H1 (cell line): ENCODE measurements at regions not wholly inside any gene's neighbourhood (a gene's known extent, or its start where the extent isn't known, plus 50 kb on each side); places are given as distances from the start of the nearest gene placed in this dataset.

ENCODE experiments used
- CTCF ChIA-PET: fragments of 300-600 bp; sonication (Branson Sonifier 250); formaldehyde crosslinking; loops from one replicate; lab custom pipeline; 2021; ENCODE audit not compliant: partially characterized antibody; lab: Charles Lee
- POLR2A ChIA-PET: fragments of 300-600 bp; sonication (Branson Sonifier 250); formaldehyde crosslinking; loops from one replicate; lab custom pipeline; 2021; ENCODE audit warnings: inconsistent platforms; ENCODE audit not compliant: partially characterized antibody; lab: Charles Lee
- DNase-seq, 2 experiments: peaks; one replicate each; pipeline versions ENCODE4 v3.0.0 to v3.0.0-alpha.2; 2010 to 2022; ENCODE audit warnings: low spot score in 2 of 2, low read depth in 1 of 2, mixed read lengths in 1 of 2
- FAIRE-seq: peaks from 2 replicates; lab custom pipeline; 2011; peaks lifted over from hg19 to GRCh38; lab: Jason Lieb, UNC
- H2AFZ ChIP-seq: 2 replicates; pipeline ENCODE4 v1.8.1; 2012; ENCODE audit warnings: low read length, inconsistent platforms
- H2AK5ac ChIP-seq: 2 replicates; pipeline ENCODE4 v1.6.1; 2013; ENCODE audit warnings: low read depth, low read length
- H2BK120ac ChIP-seq: replicated peaks from 2 replicates; pipeline ENCODE3; 2013; ENCODE audit warnings: low read depth, low read length, inconsistent platforms
- H2BK12ac ChIP-seq: 2 replicates; pipeline ENCODE4 v1.6.1; 2013; ENCODE audit warnings: low read depth, low read length
- H2BK15ac ChIP-seq: 2 replicates; pipeline ENCODE4 v1.6.1; 2013; ENCODE audit warnings: low read length
- H2BK20ac ChIP-seq: 2 replicates; pipeline ENCODE4 v1.6.1; 2013; ENCODE audit warnings: low read length
- H2BK5ac ChIP-seq: 2 replicates; pipeline ENCODE4 v1.6.1; 2013; ENCODE audit warnings: low read depth, low read length
- H3K14ac ChIP-seq: 2 replicates; pipeline ENCODE4 v1.6.1; 2013; ENCODE audit warnings: inconsistent platforms; ENCODE audit not compliant: insufficient read length
- H3K18ac ChIP-seq: 2 replicates; pipeline ENCODE4 v1.6.1; 2013; ENCODE audit warnings: low read length; ENCODE audit errors: extremely low read depth
- H3K23ac ChIP-seq: 2 replicates; pipeline ENCODE4 v1.6.1; 2013; ENCODE audit warnings: inconsistent platforms; ENCODE audit not compliant: insufficient read length
- H3K23me2 ChIP-seq: 2 replicates; pipeline ENCODE4 v1.6.1; 2013; ENCODE audit warnings: low read depth, low read length
- H3K27ac ChIP-seq: 2 replicates; pipeline ENCODE4 v1.6.1; 2011; ENCODE audit warnings: low read depth, low read length, inconsistent platforms
- H3K27me3 ChIP-seq, 4 experiments: replicated peaks in 1 of 4; 1 replicate in 1 of 4; 2 replicates in 3 of 4; pipeline versions ENCODE4 v1.6.1 to v1.8.1; 2011 to 2013; ENCODE audit warnings: low read length in 3 of 4, mild to moderate bottlenecking in 3 of 4, inconsistent platforms in 2 of 4, mixed read lengths in 2 of 4, moderate library complexity in 1 of 4; ENCODE audit not compliant: control insufficient read depth in 3 of 4, insufficient read depth in 3 of 4; ENCODE audit errors: extremely low read depth in 1 of 4
- H3K36me3 ChIP-seq, 4 experiments: 2 replicates each; pipeline versions ENCODE4 v1.6.1 to v1.8.1; 2011 to 2013; ENCODE audit warnings: mild to moderate bottlenecking in 4 of 4, low read length in 3 of 4, moderate library complexity in 2 of 4, control low read depth in 1 of 4, inconsistent platforms in 1 of 4; ENCODE audit not compliant: insufficient read depth in 4 of 4, control insufficient read depth in 2 of 4
- H3K4ac ChIP-seq: replicated peaks from 2 replicates; pipeline ENCODE3; 2013; ENCODE audit warnings: low read length, low read depth, mixed read lengths, inconsistent platforms; ENCODE audit not compliant: insufficient read length
- H3K4me1 ChIP-seq, 4 experiments: replicated peaks in 1 of 4; 1 replicate in 1 of 4; 2 replicates in 3 of 4; pipeline versions ENCODE4 v1.6.1 to v1.8.1; 2011 to 2013; ENCODE audit warnings: low read length in 3 of 4, inconsistent platforms in 2 of 4, mixed read lengths in 1 of 4; ENCODE audit not compliant: insufficient read depth in 4 of 4, control insufficient read depth in 3 of 4
- H3K4me2 ChIP-seq, 2 experiments: 2 replicates each; pipeline versions ENCODE4 v1.6.1 to v1.8.1; 2011 to 2013; ENCODE audit warnings: low read depth in 2 of 2, low read length in 2 of 2, control low read depth in 1 of 2, inconsistent platforms in 1 of 2, mild to moderate bottlenecking in 1 of 2; ENCODE audit not compliant: insufficient read depth in 1 of 2
- H3K4me3 ChIP-seq, 4 experiments: fragments of 200-600, 300-600 bp in 1 of 4; sonication (generic), shearing (Covaris generic), sonication (Bioruptor Twin) in 1 of 4; 2 replicates each; pipeline versions ENCODE4 v1.5.1 to v1.8.1; 2011 to 2016; ENCODE audit warnings: low read length in 4 of 4, low read depth in 3 of 4, control low read depth in 2 of 4, inconsistent platforms in 2 of 4, mild to moderate bottlenecking in 2 of 4, mixed read lengths in 1 of 4, moderate library complexity in 1 of 4; ENCODE audit not compliant: insufficient read depth in 2 of 4; ENCODE audit errors: extremely low read depth in 1 of 4
- H3K56ac ChIP-seq: replicated peaks from 2 replicates; pipeline ENCODE3; 2013; ENCODE audit warnings: low read depth, mild to moderate bottlenecking, mixed read lengths, low read length, inconsistent platforms; ENCODE audit not compliant: insufficient read length
- H3K79me1 ChIP-seq: 2 replicates; pipeline ENCODE4 v1.6.1; 2013; ENCODE audit warnings: low read depth, low read length, control low read depth
- H3K79me2 ChIP-seq, 2 experiments: 2 replicates each; pipeline versions ENCODE4 v1.6.1 to v1.8.1; 2012 to 2013; ENCODE audit warnings: low read length in 2 of 2, mild to moderate bottlenecking in 2 of 2, inconsistent platforms in 1 of 2; ENCODE audit not compliant: insufficient read depth in 2 of 2, control insufficient read depth in 1 of 2
- H3K9ac ChIP-seq, 4 experiments: replicated peaks in 1 of 4; 1 replicate in 1 of 4; 2 replicates in 3 of 4; pipeline versions ENCODE4 v1.6.1 to v1.8.1; 2011 to 2013; ENCODE audit warnings: low read depth in 3 of 4, low read length in 3 of 4, control low read depth in 2 of 4, mild to moderate bottlenecking in 2 of 4, moderate library complexity in 2 of 4, inconsistent platforms in 1 of 4; ENCODE audit errors: extremely low read depth in 1 of 4
- H3K9me3 ChIP-seq, 2 experiments: 2 replicates each; pipeline versions ENCODE4 v1.6.1 to v1.8.1; 2012 to 2013; ENCODE audit warnings: mild to moderate bottlenecking in 2 of 2, moderate library complexity in 2 of 2, control low read depth in 1 of 2, inconsistent platforms in 1 of 2, low read depth in 1 of 2, low read length in 1 of 2, mixed read lengths in 1 of 2; ENCODE audit not compliant: insufficient read depth in 2 of 2
- H4K20me1 ChIP-seq, 2 experiments: replicated peaks in 1 of 2; 2 replicates each; pipeline versions ENCODE3 to v1.8.1; 2011 to 2013; ENCODE audit warnings: inconsistent platforms in 2 of 2, low read length in 2 of 2, mild to moderate bottlenecking in 1 of 2; ENCODE audit not compliant: insufficient read depth in 2 of 2, control insufficient read depth in 1 of 2
- H4K5ac ChIP-seq: 2 replicates; pipeline ENCODE4 v1.6.1; 2013; ENCODE audit warnings: low read length, low read depth, mixed read lengths, inconsistent platforms; ENCODE audit not compliant: insufficient read length
- H4K8ac ChIP-seq: 2 replicates; pipeline ENCODE4 v1.8.0; 2013; ENCODE audit warnings: mild to moderate bottlenecking, moderate library complexity, low read length, inconsistent platforms; ENCODE audit not compliant: insufficient read depth; ENCODE audit errors: extremely low read depth
- H4K91ac ChIP-seq: replicated peaks from 2 replicates; pipeline ENCODE3; 2013; ENCODE audit warnings: low read length, mixed read lengths, inconsistent platforms; ENCODE audit not compliant: insufficient read length
- BCL11A ChIP-seq, 2 experiments: IDR thresholded peaks; one replicate each; pipeline ENCODE4 v1.6.1; 2011; ENCODE audit warnings: low read depth in 2 of 2, low read length in 2 of 2, mild to moderate bottlenecking in 2 of 2
- CBX8 ChIP-seq: fragments of 300-800, 300-1000 bp; sonication (generic); IDR thresholded peaks from 2 replicates; pipeline ENCODE4 v1.7.1; 2016; ENCODE audit warnings: low read depth, low read length, borderline replicate concordance
- CHD1 ChIP-seq: IDR thresholded peaks from 2 replicates; pipeline ENCODE4 v1.6.1; 2012; ENCODE audit warnings: low read depth, low read length, improper control_type of control experiment
- CREB1 ChIP-seq: IDR thresholded peaks from 2 replicates; pipeline ENCODE4 v1.6.1; 2012; ENCODE audit warnings: inconsistent platforms
- CTBP2 ChIP-seq: IDR thresholded peaks from 2 replicates; pipeline ENCODE4 v1.7.0; 2011; ENCODE audit warnings: borderline replicate concordance, mild to moderate bottlenecking, moderate library complexity, mixed read lengths, low read length; ENCODE audit not compliant: insufficient read depth, insufficient read length
- EP300 ChIP-seq, 2 experiments: IDR thresholded peaks; 1 replicate in 1 of 2; 2 replicates in 1 of 2; pipeline ENCODE4 v1.6.1; 2011 to 2012; ENCODE audit warnings: low read depth in 2 of 2, low read length in 2 of 2, mild to moderate bottlenecking in 2 of 2, borderline replicate concordance in 1 of 2, inconsistent platforms in 1 of 2, moderate library complexity in 1 of 2
- KDM1A ChIP-seq: fragments of 200-600, 300-600 bp; sonication (generic); IDR thresholded peaks from 2 replicates; pipeline ENCODE4 v1.7.1; 2016; ENCODE audit warnings: mild to moderate bottlenecking, low read length, borderline replicate concordance
- KDM5A ChIP-seq: fragments of 200-600 bp; IDR thresholded peaks from 2 replicates; pipeline ENCODE4 v1.7.1; 2012; ENCODE audit warnings: mild to moderate bottlenecking, low read length, inconsistent platforms, mixed read lengths
- RAD21 ChIP-seq, 2 experiments: IDR thresholded peaks in 1 of 2; conservative IDR thresholded peaks in 1 of 2; 2 replicates each; pipeline ENCODE4 v1.6.1; 2011; ENCODE audit warnings: low read depth in 2 of 2, low read length in 2 of 2, improper control_type of control experiment in 1 of 2, inconsistent platforms in 1 of 2, mild to moderate bottlenecking in 1 of 2, moderate library complexity in 1 of 2
- RNF2 ChIP-seq: fragments of 200-900, 300-1000 bp; sonication (generic); IDR thresholded peaks from 2 replicates; pipeline ENCODE4 v1.7.1; 2016; ENCODE audit warnings: borderline replicate concordance, low read depth, mild to moderate bottlenecking, antibody characterized with exemption, low read length; ENCODE audit not compliant: poor library complexity, severe bottlenecking; ENCODE audit errors: missing control alignments
- RXRA ChIP-seq: IDR thresholded peaks from 2 replicates; pipeline ENCODE4 v1.6.1; 2011; ENCODE audit warnings: low read depth, mild to moderate bottlenecking, low read length, moderate library complexity; ENCODE audit not compliant: insufficient read depth
- SAP30 ChIP-seq: fragments of 300-600 bp; sonication (generic); IDR thresholded peaks from 2 replicates; pipeline ENCODE4 v1.7.1; 2012; ENCODE audit warnings: low read length, moderate library complexity, mild to moderate bottlenecking, inconsistent platforms; ENCODE audit not compliant: insufficient read depth, insufficient replicate concordance
- TAF7 ChIP-seq: optimal IDR thresholded peaks from 2 replicates; pipeline ENCODE3; 2011; ENCODE audit warnings: low read depth, mild to moderate bottlenecking, inconsistent platforms, low read length, moderate library complexity, borderline replicate concordance
- TCF12 ChIP-seq: IDR thresholded peaks from 2 replicates; pipeline ENCODE4 v1.6.1; 2011; ENCODE audit warnings: low read depth, mild to moderate bottlenecking, low read length
- WGBS, 2 experiments: shearing (Covaris generic) in 1 of 2; methylation state at CpG; one replicate each; pipeline versions ENCODE4 v1.1.6 to v1.1.7; 2013 to 2015; ENCODE audit warnings: low lambda C conversion rate in 2 of 2, mixed read lengths in 2 of 2, inconsistent platforms in 1 of 2, low coverage in 1 of 2, missing lambda C conversion rate in 1 of 2; ENCODE audit not compliant: insufficient replicate concordance in 2 of 2, insufficient coverage in 1 of 2, insufficient read length in 1 of 2; ENCODE audit errors: extremely low coverage in 1 of 2, missing lambda C conversion rate in 1 of 2; 5-methylcytosine and 5-hydroxymethylcytosine counted together

DNA sequence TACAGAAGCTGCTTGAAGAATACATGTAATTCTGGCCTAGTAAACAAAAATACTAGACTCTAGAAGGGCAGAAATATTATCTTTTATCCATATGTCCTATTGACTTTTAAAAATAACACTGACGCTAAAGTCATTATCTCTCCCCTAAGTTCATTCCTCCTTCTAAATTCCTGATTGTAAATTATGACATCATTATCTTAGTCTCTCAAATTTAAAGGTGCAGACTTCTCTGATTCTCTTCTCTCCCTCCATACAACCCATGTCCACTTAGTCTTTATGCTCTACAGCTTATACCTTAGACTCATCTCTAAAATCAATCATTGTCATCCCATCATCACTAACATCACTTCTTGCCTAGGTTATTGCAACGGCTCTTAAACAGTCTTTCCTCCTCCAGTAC lies 327.9 kb upstream of the GRIA3 start:
- Histone ChIP-seq H3K23me2 (no peaks in the 10 kb centered on the region), H3K27ac (no peak overlapping the region), H3K18ac (no peak overlapping the region), H2BK20ac (no peak overlapping the region), H2AK5ac (no peak overlapping the region), H2BK5ac (no peak overlapping the region), H4K20me1 (no peaks in the 10 kb centered on the region), H3K4me2 (no peak overlapping the region), H3K79me2 (no peaks in the 10 kb centered on the region), H3K27me3 (no peaks in the 10 kb centered on the region), H3K9me3 (no peaks in the 10 kb centered on the region), H3K4me3 (no peak overlapping the region), H3K4me1 (no peaks in the 10 kb centered on the region), H3K79me1 (no peaks in the 10 kb centered on the region), H2BK15ac (no peak overlapping the region), H4K91ac (no peak overlapping the region), H3K9ac (no peak overlapping the region), H3K14ac (no peak overlapping the region), H3K56ac (no peak overlapping the region), H2BK120ac (no peak overlapping the region), H3K23ac (no peak overlapping the region), H4K5ac (no peak overlapping the region), H2AFZ (no peak overlapping the region), H3K4ac (no peak overlapping the region), H4K8ac (no peak overlapping the region), H2BK12ac (no peak overlapping the region), H3K36me3 (no peaks in the 10 kb centered on the region)
- POLR2A ChIA-PET, result no interaction called here
- no peak for FAIRE-seq
- DNase-seq, result no peak
- 44% methylated on average over 2 of the region's 2 CpGs; no CpG with 5 or more reads in 1 of the 2 experiments for WGBS, 2 experiments
- CTCF ChIA-PET, result no interaction called here
- TF ChIP-seq BCL11A (IDR thresholded peaks at IDR 0.05; ENCODE audit: low read depth in 2 of 2, low read length in 2 of 2) (no peak), SAP30 (no peak), CTBP2 (no peak), CREB1 (no peak), EP300 (IDR thresholded peaks at IDR 0.05; ENCODE audit: borderline replicate concordance in 1 of 2, low read depth in 2 of 2, low read length in 2 of 2) (no peak), KDM1A (no peak), RXRA (no peak), KDM5A (no peak), RAD21 (IDR thresholded peaks at IDR 0.05 in 1 of 2, conservative IDR thresholded peaks at IDR 0.05 in 1 of 2; ENCODE audit: low read depth in 2 of 2, low read length in 2 of 2) (no peak), RNF2 (no peak), TAF7 (no peak), CBX8 (no peak), TCF12 (no peak), CHD1 (no peak)
